Parathyroid adenoma (tissue), 2 donors: ENCODE measurements at regions not wholly inside any gene's neighbourhood (a gene's known extent, or its start where the extent isn't known, plus 50 kb on each side); places are given as distances from the start of the nearest gene placed in this dataset.

Source experiments
- H2AFZ ChIP-seq: fragments of 300-600 bp; sonication (generic); one replicate; pipeline ENCODE4 v1.7.0; 2017; ENCODE audit warnings: antibody characterized with exemption, mild to moderate bottlenecking
- H3K27ac ChIP-seq: fragments of 300-600 bp; sonication (generic); one replicate; pipeline ENCODE4 v1.7.0; 2017
- H3K27me3 ChIP-seq: fragments of 300-600 bp; sonication (generic); one replicate; pipeline ENCODE4 v1.7.0; 2017; ENCODE audit warnings: low read length; ENCODE audit not compliant: control insufficient read depth, insufficient read depth
- H3K36me3 ChIP-seq: fragments of 300-600 bp; sonication (generic); one replicate; pipeline ENCODE4 v1.7.0; 2017; ENCODE audit warnings: low read length; ENCODE audit not compliant: control insufficient read depth, insufficient read depth
- H3K4me1 ChIP-seq: fragments of 300-600 bp; sonication (generic); one replicate; pipeline ENCODE4 v1.7.0; 2017; ENCODE audit warnings: control low read depth
- H3K4me2 ChIP-seq: fragments of 300-600 bp; sonication (generic); one replicate; pipeline ENCODE4 v1.7.0; 2017; ENCODE audit warnings: low read length
- H3K4me3 ChIP-seq: fragments of 300-600 bp; sonication (generic); one replicate; pipeline ENCODE4 v1.7.0; 2017; ENCODE audit warnings: low read depth, low read length
- H3K79me2 ChIP-seq: fragments of 300-600 bp; sonication (generic); one replicate; pipeline ENCODE4 v1.7.0; 2017; ENCODE audit warnings: control low read depth
- H3K9ac ChIP-seq: fragments of 300-600 bp; sonication (generic); one replicate; pipeline ENCODE4 v1.7.0; 2017; ENCODE audit warnings: mild to moderate bottlenecking
- H3K9me3 ChIP-seq: fragments of 300-600 bp; sonication (generic); one replicate; pipeline ENCODE4 v1.7.0; 2017; ENCODE audit warnings: low read length; ENCODE audit not compliant: control insufficient read depth
- CTCF ChIP-seq: fragments of 300-600 bp; sonication (generic); IDR thresholded peaks from one replicate; pipeline ENCODE4 v1.7.0; 2017; ENCODE audit warnings: antibody characterized with exemption, mild to moderate bottlenecking
- donor health status: primary hyperparathyroidism.

- Histone ChIP-seq H3K4me3 (no peak overlapping the region), H3K4me1 (no peaks in the 10 kb centered on the region), H3K9ac (no peak overlapping the region), H2AFZ (no peak overlapping the region), H3K27ac (no peak overlapping the region), H3K9me3 (no peaks in the 10 kb centered on the region), H3K27me3 (no peaks in the 10 kb centered on the region), H3K36me3 (no peaks in the 10 kb centered on the region), H3K79me2 (no peaks in the 10 kb centered on the region), H3K4me2 (no peak overlapping the region)
- TF ChIP-seq CTCF, result no peak
Measured at GRCh38 chr2:58862244-58862643, 621.1 kb upstream of the FANCL start.

- H3K4me3 ChIP-seq, result no peak overlapping the region
- no peak overlapping the region for H3K9ac ChIP-seq
- no peaks in the 10 kb centered on the region for H3K9me3 ChIP-seq
- H2AFZ ChIP-seq, result no peak overlapping the region
- no peak overlapping the region for H3K27ac ChIP-seq
- no peaks in the 10 kb centered on the region for H3K4me1 ChIP-seq
- no peak for TF ChIP-seq CTCF
- H3K36me3 ChIP-seq, result no peaks in the 10 kb centered on the region
- no peaks in the 10 kb centered on the region for H3K79me2 ChIP-seq
- no peak overlapping the region for H3K4me2 ChIP-seq
- H3K27me3 ChIP-seq, result no peaks in the 10 kb centered on the region
Measured at GRCh38 chr2:58860586-58860985, 619.5 kb upstream of the FANCL start.

- no peak for TF ChIP-seq CTCF
- H3K27ac ChIP-seq, result no peak overlapping the region
- no peak overlapping the region for H3K4me2 ChIP-seq
- H3K9ac ChIP-seq, result no peak overlapping the region
- H3K4me1 ChIP-seq, result no peaks in the 10 kb centered on the region
- H2AFZ ChIP-seq, result no peak overlapping the region
- H3K79me2 ChIP-seq, result no peaks in the 10 kb centered on the region
- no peak overlapping the region for H3K4me3 ChIP-seq
- no peaks in the 10 kb centered on the region for H3K9me3 ChIP-seq
- H3K36me3 ChIP-seq, result no peaks in the 10 kb centered on the region
- H3K27me3 ChIP-seq, result no peaks in the 10 kb centered on the region
Measured at GRCh38 chr2:58856100-58856499, 615.0 kb upstream of the FANCL start.

- H3K4me2 ChIP-seq, result no peak overlapping the region
- H3K36me3 ChIP-seq, result no peaks in the 10 kb centered on the region
- no peak overlapping the region for H3K27ac ChIP-seq
- H3K79me2 ChIP-seq, result no peaks in the 10 kb centered on the region
- no peaks in the 10 kb centered on the region for H3K27me3 ChIP-seq
- no peak for TF ChIP-seq CTCF
- no peak overlapping the region for H3K4me3 ChIP-seq
- no peak overlapping the region for H3K9ac ChIP-seq
- H3K4me1 ChIP-seq, result no peaks in the 10 kb centered on the region
- no peaks in the 10 kb centered on the region for H3K9me3 ChIP-seq
- H2AFZ ChIP-seq, result no peak overlapping the region
Measured at GRCh38 chr2:58853420-58853819, 612.3 kb upstream of the FANCL start.

- Histone ChIP-seq H3K27me3 (no peaks in the 10 kb centered on the region), H3K9me3 (no peaks in the 10 kb centered on the region), H2AFZ (no peak overlapping the region), H3K27ac (no peak overlapping the region), H3K4me3 (no peak overlapping the region), H3K4me2 (no peak overlapping the region), H3K4me1 (no peaks in the 10 kb centered on the region), H3K79me2 (no peaks in the 10 kb centered on the region), H3K9ac (no peak overlapping the region), H3K36me3 (no peaks in the 10 kb centered on the region)
- TF ChIP-seq CTCF, result no peak
Measured at GRCh38 chr2:58852905-58853304, 611.8 kb upstream of the FANCL start.
